Body of pancreas (tissue), 4 donors: ENCODE measurements at regions not wholly inside any gene's neighbourhood (a gene's known extent, or its start where the extent isn't known, plus 50 kb on each side); places are given as distances from the start of the nearest gene placed in this dataset.
A peak's percentile ranks its signal among the peaks of the same experiment; 100 is the strongest.
"Not testable (repeated sequence)": the region's sequence is repeated elsewhere in the genome, so short reads cannot be mapped to it uniquely, and the experiment has no call there.

ENCODE experiments used
- ATAC-seq: fragments of 150-250 bp; one replicate; pipeline ENCODE4 v1.9.1; 2016
- DNase-seq, 4 donors: peaks; one replicate each; pipeline ENCODE4 v3.0.0-alpha.2; 2019
- H3K27ac ChIP-seq, 4 donors: fragments of 200-600 bp; sonication (generic); 1 replicate in 3 of 4; 2 replicates in 1 of 4; pipeline versions ENCODE4 v1.5.1 to v1.6.1; 2016 to 2019; ENCODE audit warnings: mild to moderate bottlenecking in 1 of 4, mixed read lengths in 1 of 4, moderate library complexity in 1 of 4
- H3K27me3 ChIP-seq, 2 donors: fragments of 200-600 bp; sonication (generic); one replicate each; pipeline ENCODE4 v1.6.0; 2016; ENCODE audit warnings: mild to moderate bottlenecking in 1 of 2
- H3K36me3 ChIP-seq, 2 donors: fragments of 200-600 bp; sonication (generic); replicated peaks in 1 of 2; 2 replicates each; pipeline ENCODE4 v1.5.1; 2016; ENCODE audit warnings: low read depth in 2 of 2; ENCODE audit not compliant: insufficient read depth in 1 of 2
- H3K4me1 ChIP-seq: fragments of 200-600 bp; sonication (generic); one replicate; pipeline ENCODE4 v1.6.0; 2016
- H3K4me3 ChIP-seq, 2 donors: fragments of 200-600 bp; sonication (generic); 1 replicate in 1 of 2; 2 replicates in 1 of 2; pipeline ENCODE4 v1.5.1; 2016 to 2019
- H3K9me3 ChIP-seq, 3 donors: fragments of 200-600 bp; sonication (generic); 1 replicate in 2 of 3; 2 replicates in 1 of 3; pipeline ENCODE4 v1.5.1; 2016
- CTCF ChIP-seq, 7 experiments: fragments of 450-650 bp in 4 of 7; fragments of 200-600 bp in 3 of 7; sonication (generic) in 3 of 7; IDR thresholded peaks; one replicate each; pipeline ENCODE4 v1.5.1; 2016 to 2019; ENCODE audit warnings: antibody characterized with exemption in 7 of 7
- POLR2A ChIP-seq, 3 donors: fragments of 450-650 bp; IDR thresholded peaks; one replicate each; pipeline ENCODE4 v1.6.1; 2016; ENCODE audit warnings: antibody characterized with exemption in 3 of 3, mild to moderate bottlenecking in 2 of 3
- WGBS, 2 donors: methylation state at CpG; one replicate each; pipeline ENCODE4 v1.1.5; 2017; 5-methylcytosine and 5-hydroxymethylcytosine counted together
- intact Hi-C: fragments of 100-400 bp; cut with DNase I; formaldehyde crosslinking; loops from one replicate; pipeline ENCODE4 v1.15.1; 2023

GRCh38 chr12:126042286-126042685 is 977.1 kb downstream of the AACS start:
- no peak for ATAC-seq
- no peaks in the 10 kb centered on the region for H3K36me3 ChIP-seq
- no peak for TF ChIP-seq CTCF (IDR thresholded peaks at IDR 0.05)
- H3K9me3 ChIP-seq: no peaks in the 10 kb centered on the region
- H3K27me3 ChIP-seq: no peaks in the 10 kb centered on the region
- DNase-seq: no peak
- no peaks in the 10 kb centered on the region for H3K4me1 ChIP-seq
- intact Hi-C loops: no loop called here
- H3K4me3 ChIP-seq: no peak overlapping the region
- 36 to 44% methylated on average over 5 of the region's 5 CpGs for WGBS, 2 donors
- H3K27ac ChIP-seq: no peak overlapping the region

- H3K27me3 ChIP-seq, ATAC-seq, H3K4me3 ChIP-seq, H3K9me3 ChIP-seq, DNase-seq, intact Hi-C loops, H3K27ac ChIP-seq, H3K36me3 ChIP-seq, H3K4me1 ChIP-seq: not testable (repeated sequence)
- WGBS, 2 donors: 44 to 47% methylated on average over 5 of the region's 5 CpGs
Measured at GRCh38 chr12:126049501-126049900, 984.3 kb downstream of the AACS start.

GRCh38 chr12:126051611-126052107 is 986.4 kb downstream of the AACS start:
- WGBS, 2 donors: 45% methylated on average over 6 of the region's 6 CpGs
- no peak for TF ChIP-seq POLR2A (IDR thresholded peaks at IDR 0.05)
- TF ChIP-seq CTCF (IDR thresholded peaks at IDR 0.05): peak in 1 of 7 experiments; percentile 9
- Histone ChIP-seq H3K27ac (no peak overlapping the region), H3K4me3 (no peak overlapping the region), H3K9me3 (no peaks in the 10 kb centered on the region), H3K27me3 (no peaks in the 10 kb centered on the region), H3K4me1 (no peaks in the 10 kb centered on the region), H3K36me3 (no peaks in the 10 kb centered on the region)
- intact Hi-C loops: no loop called here
- peak; percentile 66 for ATAC-seq
- no peak for DNase-seq

- Histone ChIP-seq H3K36me3 (no peaks in the 10 kb centered on the region), H3K4me3 (no peak overlapping the region), H3K9me3 (no peaks in the 10 kb centered on the region), H3K27ac (no peak overlapping the region), H3K4me1 (no peaks in the 10 kb centered on the region), H3K27me3 (no peaks in the 10 kb centered on the region)
- WGBS, 2 donors: 75 to 95% methylated on average over 3 of the region's 4 CpGs
- ATAC-seq (no peak), DNase-seq (no peak)
- TF ChIP-seq CTCF (IDR thresholded peaks at IDR 0.05): no peak
- no peak for TF ChIP-seq POLR2A (IDR thresholded peaks at IDR 0.05)
- intact Hi-C loops: no loop called here
Measured at GRCh38 chr12:126055521-126055920, 990.3 kb downstream of the AACS start.

GRCh38 chr12:126061777-126062176 is 996.5 kb downstream of the AACS start:
- 64 to 74% methylated on average over 6 of the region's 6 CpGs for WGBS, 2 donors
- H3K9me3 ChIP-seq: no peaks in the 10 kb centered on the region
- H3K36me3 ChIP-seq: no peaks in the 10 kb centered on the region
- no peak for ATAC-seq
- DNase-seq: no peak
- no peaks in the 10 kb centered on the region for H3K27me3 ChIP-seq
- intact Hi-C loops: no loop called here
- H3K4me1 ChIP-seq: no peaks in the 10 kb centered on the region
- H3K4me3 ChIP-seq: no peak overlapping the region
- TF ChIP-seq POLR2A (IDR thresholded peaks at IDR 0.05) (no peak), CTCF (IDR thresholded peaks at IDR 0.05) (no peak)
- no peak overlapping the region for H3K27ac ChIP-seq
